HG02588 (cell line): ENCODE measurements at regions not wholly inside any gene's neighbourhood (a gene's known extent, or its start where the extent isn't known, plus 50 kb on each side); places are given as distances from the start of the nearest gene placed in this dataset.
"Not testable (repeated sequence)": the region's sequence is repeated elsewhere in the genome, so short reads cannot be mapped to it uniquely, and the experiment has no call there.

Experiments used
- ATAC-seq: cut with Tn5 transposase; IDR thresholded peaks from one replicate; pipeline ENCODE4 v1.9.1; 2021; ENCODE audit warnings: mild to moderate bottlenecking, moderate library complexity; ENCODE audit not compliant: unreplicated experiment

- no peak for ATAC-seq
Measured at GRCh38 chr20:11467436-11467835, 450.3 kb upstream of the BTBD3 start.

GRCh38 chr20:11468880-11469279 is 448.8 kb upstream of the BTBD3 start:
- no peak for ATAC-seq

GRCh38 chr20:11469795-11470435 is 447.8 kb upstream of the BTBD3 start:
- ATAC-seq: no peak

GRCh38 chr20:11473983-11474382 is 443.7 kb upstream of the BTBD3 start:
- ATAC-seq: no peak

GRCh38 chr20:11483697-11484096 is 434.0 kb upstream of the BTBD3 start:
- no peak for ATAC-seq

- no peak for ATAC-seq
Measured at GRCh38 chr20:11484479-11484878, 433.2 kb upstream of the BTBD3 start.

GRCh38 chr20:11492386-11492785 is 425.3 kb upstream of the BTBD3 start:
- no peak for ATAC-seq

- ATAC-seq: no peak
Measured at GRCh38 chr20:11492846-11493245, 424.8 kb upstream of the BTBD3 start.

- ATAC-seq: no peak
Measured at GRCh38 chr20:11496380-11496779, 421.3 kb upstream of the BTBD3 start.

- ATAC-seq: no peak
Measured at GRCh38 chr20:11497545-11497944, 420.1 kb upstream of the BTBD3 start.

GRCh38 chr20:11499101-11499634 is 418.5 kb upstream of the BTBD3 start:
- no peak for ATAC-seq

GRCh38 chr20:11502061-11502460 is 415.6 kb upstream of the BTBD3 start:
- ATAC-seq: no peak

GRCh38 chr20:11502671-11503070 is 415.0 kb upstream of the BTBD3 start:
- ATAC-seq: no peak

- no peak for ATAC-seq
Measured at GRCh38 chr20:11509776-11510175, 407.9 kb upstream of the BTBD3 start.

GRCh38 chr20:11511821-11512220 is 405.9 kb upstream of the BTBD3 start:
- no peak for ATAC-seq

- not testable (repeated sequence) for ATAC-seq
Measured at GRCh38 chr20:11513241-11513745, 404.4 kb upstream of the BTBD3 start.

GRCh38 chr20:11516448-11516847 is 401.2 kb upstream of the BTBD3 start:
- ATAC-seq: no peak

- no peak for ATAC-seq
Measured at GRCh38 chr20:11520596-11520995, 397.1 kb upstream of the BTBD3 start.

GRCh38 chr20:11521476-11522365 is 396.0 kb upstream of the BTBD3 start:
- ATAC-seq: no peak

GRCh38 chr20:11522366-11522741 is 395.3 kb upstream of the BTBD3 start:
- ATAC-seq: no peak

- no peak for ATAC-seq
Measured at GRCh38 chr20:11529047-11529446, 388.6 kb upstream of the BTBD3 start.

- ATAC-seq: no peak
Measured at GRCh38 chr20:11537032-11537431, 380.7 kb upstream of the BTBD3 start.
